Caki2 (cell line): ENCODE measurements at regions not wholly inside any gene's neighbourhood (a gene's known extent, or its start where the extent isn't known, plus 50 kb on each side); places are given as distances from the start of the nearest gene placed in this dataset.

Experiments
- DNase-seq: peaks from one replicate; pipeline ENCODE4 v3.0.0-alpha.2; 2015; ENCODE audit warnings: low read depth
- in situ Hi-C: cut with HindIII; loops from 2 replicates; pipeline ENCODE4 v1.10.0; 2016; ENCODE audit warnings: low sequenced_read_pairs, low pct_unique_long_range_greater_than_20kb, mixed read lengths

- DNase-seq, result no peak
These were observed 775.6 kb downstream of the VRK1 start for GRCh38 chr14:97572583-97573458.

GRCh38 chr14:97575677-97576076 lies 778.5 kb downstream of the VRK1 start:
- in situ Hi-C loops, result no loop called here

More at GRCh38 chr14:97572583-97573458, 775.6 kb downstream of the VRK1 start:
- in situ Hi-C loops, result no loop called here

GRCh38 chr14:97578982-97579548 lies 781.9 kb downstream of the VRK1 start:
- in situ Hi-C loops, result no loop called here
- no peak for DNase-seq

More at GRCh38 chr14:97575677-97576076, 778.5 kb downstream of the VRK1 start:
- no peak for DNase-seq

DNA sequence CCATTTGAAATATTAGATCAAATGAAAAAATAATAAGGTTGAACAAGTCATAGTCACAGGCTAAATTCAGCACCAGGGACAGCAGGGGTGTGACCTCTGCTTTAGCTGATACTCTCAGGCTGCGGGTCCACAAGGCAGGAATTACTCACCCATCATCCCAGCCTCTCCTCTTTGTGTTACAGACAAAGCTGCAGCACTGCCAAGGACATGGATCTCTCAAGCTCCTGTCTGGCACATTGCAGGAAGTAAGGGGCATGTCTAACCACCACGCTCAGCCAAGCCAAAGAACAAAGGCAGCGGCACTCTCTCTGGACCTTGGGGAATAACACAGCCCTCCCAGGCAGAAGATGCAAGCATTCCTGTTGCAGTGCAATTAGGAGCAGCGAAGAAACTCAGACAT lies 783.8 kb downstream of the VRK1 start:
- in situ Hi-C loops, result no loop called here
- peak; percentile 2 for DNase-seq

GRCh38 chr14:97582022-97582421 lies 784.8 kb downstream of the VRK1 start:
- in situ Hi-C loops, result no loop called here
- DNase-seq, result no peak

DNA sequence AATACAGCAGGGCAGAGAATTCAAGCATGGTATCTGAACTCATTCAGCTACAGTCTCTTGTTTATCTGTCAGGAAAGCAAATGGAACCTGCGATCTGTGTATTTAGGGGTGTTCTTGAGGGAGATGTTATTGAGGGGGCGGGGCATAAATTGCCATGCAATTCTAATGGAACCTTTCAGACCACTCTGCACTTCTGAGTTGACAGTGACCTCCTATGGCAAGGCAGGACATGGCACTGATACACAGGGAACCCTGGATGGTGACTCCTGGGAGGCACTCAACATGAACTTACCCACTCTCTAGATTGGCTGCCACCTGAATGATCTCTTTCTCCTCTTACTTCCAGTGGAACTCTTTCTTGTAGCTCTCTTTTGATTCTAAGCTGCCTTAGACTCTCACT lies 787.3 kb downstream of the VRK1 start:
- no peak for DNase-seq
- in situ Hi-C loops, result no loop called here

GRCh38 chr14:97592341-97592980 lies 795.3 kb downstream of the VRK1 start:
- in situ Hi-C loops, result no loop called here
- no peak for DNase-seq

DNA sequence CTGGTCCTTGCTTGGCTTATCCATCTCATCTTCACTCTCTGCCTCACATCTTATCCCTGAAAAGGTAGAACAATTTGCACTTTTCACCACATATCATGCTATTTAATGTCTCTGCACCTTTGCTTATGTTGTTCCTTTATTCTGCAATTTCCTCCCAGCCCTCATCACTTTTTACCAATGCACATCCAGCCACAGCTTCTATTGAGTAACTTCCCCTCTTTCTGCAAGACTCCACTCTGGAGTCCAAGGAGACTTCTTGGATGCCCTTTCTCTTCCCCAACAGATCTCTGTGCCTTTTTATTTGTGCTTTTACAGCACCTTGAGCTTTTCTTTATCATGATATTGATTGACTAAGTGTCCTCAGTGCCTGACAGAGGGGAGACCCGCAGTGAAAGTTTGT lies 797.1 kb downstream of the VRK1 start:
- in situ Hi-C loops, result no loop called here
- DNase-seq, result no peak

GRCh38 chr14:97602438-97603117 lies 805.4 kb downstream of the VRK1 start:
- in situ Hi-C loops, result no loop called here
- DNase-seq, result no peak

DNA sequence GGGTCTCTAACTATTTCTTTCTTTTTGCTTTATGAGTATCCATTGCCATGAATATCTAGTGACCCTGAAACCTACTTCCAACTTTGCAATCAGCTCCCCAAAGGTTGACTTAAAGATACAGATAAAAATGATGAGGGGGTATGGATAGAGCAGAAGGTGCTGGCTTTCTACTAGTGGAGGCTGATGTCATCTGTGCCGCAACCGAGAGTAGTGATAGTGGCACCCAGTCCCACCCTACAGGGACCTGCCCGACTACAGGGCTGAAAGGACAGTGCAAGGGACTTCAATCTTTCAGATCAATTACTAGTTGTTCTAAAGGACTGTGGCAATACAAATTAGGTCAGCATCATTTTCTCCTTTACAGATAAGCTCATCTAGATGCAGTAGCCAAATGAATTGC lies 806.0 kb downstream of the VRK1 start:
- in situ Hi-C loops, result no loop called here
- DNase-seq, result no peak

- in situ Hi-C loops, result no loop called here
- no peak for DNase-seq
These were observed 807.5 kb downstream of the VRK1 start for GRCh38 chr14:97604731-97605130.

DNA sequence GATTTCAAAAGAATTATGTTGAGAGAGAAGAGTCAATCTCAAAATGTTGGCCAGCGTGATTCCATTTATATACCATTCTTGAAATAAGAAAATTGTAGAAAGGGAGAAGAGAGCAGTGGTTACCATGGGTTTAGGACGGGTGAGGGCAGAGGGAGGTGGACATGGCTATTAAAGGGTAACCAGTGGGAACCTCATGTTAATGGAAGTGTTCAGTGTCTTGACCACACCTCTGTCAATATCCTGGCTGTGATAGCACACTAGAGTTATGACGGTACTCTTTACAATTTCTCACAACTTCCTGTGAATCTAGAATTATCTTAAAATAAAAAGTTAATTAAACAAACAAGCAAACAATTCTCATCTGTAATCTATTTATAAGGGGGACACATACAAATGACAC lies 821.2 kb downstream of the VRK1 start:
- DNase-seq, result no peak
- in situ Hi-C loops, result no loop called here

DNA sequence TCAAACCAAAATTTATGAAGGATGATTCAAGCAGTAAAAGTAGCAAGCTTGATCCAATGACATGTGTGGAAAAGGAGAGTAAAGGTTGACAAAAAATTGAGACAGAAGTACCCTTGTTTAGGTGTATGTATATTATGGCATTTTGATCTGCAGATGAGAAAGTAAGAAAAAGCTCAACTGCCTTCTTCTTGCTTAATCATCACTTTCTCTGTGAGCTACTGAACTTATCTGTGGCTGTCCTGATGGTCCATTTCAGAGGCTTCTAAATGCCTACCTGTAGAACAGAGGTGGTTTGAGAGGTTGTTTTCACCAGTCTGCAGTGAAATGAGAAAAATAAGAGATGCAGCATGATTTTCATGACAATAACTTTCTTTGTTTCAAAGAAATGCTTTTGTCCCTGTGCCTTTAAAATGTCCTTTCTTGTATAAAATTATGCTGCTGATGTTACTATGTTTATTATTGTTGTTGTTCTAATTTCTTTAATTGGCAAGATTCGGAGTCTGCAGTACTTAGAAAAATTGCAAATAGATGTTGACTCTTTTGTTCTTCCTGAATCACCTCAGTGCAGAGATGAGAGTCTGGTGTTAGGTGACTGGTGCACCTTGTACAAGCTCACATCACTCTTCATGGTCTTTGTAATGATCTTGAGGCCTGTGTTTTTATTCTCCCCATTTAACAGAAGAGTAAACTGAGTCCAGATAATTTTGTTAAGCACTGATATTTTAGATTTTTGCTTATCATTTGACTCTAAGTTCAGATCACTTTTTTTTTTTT lies 821.9 kb downstream of the VRK1 start:
- no peak for DNase-seq
- in situ Hi-C loops, result no loop called here

- in situ Hi-C loops, result no loop called here
- DNase-seq, result no peak
These were observed 822.9 kb downstream of the VRK1 start for GRCh38 chr14:97620066-97620465.

- in situ Hi-C loops, result no loop called here
- no peak for DNase-seq
These were observed 827.8 kb downstream of the VRK1 start for GRCh38 chr14:97624985-97625384.

DNA sequence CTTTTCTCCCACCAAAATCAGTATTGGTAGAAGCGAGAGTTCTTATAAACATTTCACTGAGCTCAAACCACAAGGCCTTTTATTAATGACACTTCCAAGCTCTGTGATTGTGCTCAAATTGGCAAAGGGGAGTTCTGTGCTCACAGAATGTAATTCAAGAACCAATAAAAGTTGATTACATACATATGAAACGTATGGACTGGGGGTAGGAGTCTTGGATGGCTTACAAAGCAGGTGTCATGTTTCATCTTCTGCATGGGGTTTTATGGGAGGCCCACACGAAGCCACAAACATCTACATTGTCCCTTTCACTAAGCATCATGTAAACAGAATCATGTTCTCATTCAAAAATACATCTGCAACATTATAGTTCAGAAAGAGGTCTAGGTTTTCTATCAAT lies 828.3 kb downstream of the VRK1 start:
- DNase-seq, result no peak
- in situ Hi-C loops, result no loop called here

DNA sequence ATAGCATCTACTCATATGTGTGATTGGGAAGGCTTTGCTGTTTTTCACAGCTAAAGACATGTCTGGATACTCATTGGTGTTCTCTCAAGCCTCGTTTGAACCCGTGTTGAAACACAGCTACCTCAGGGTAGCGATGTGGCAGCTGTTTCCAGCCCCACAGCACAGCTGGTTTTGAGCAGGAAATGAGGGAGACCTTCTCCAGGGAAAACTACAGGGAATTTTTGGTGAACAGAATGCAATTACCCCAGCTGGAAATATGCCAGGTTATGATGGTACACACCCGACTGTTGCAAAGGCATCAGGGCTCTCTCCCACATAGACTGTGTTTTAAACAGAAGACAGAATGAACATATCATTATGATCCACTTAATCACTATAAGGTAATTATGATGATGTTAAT lies 828.9 kb downstream of the VRK1 start:
- DNase-seq, result no peak
- in situ Hi-C loops, result no loop called here

DNA sequence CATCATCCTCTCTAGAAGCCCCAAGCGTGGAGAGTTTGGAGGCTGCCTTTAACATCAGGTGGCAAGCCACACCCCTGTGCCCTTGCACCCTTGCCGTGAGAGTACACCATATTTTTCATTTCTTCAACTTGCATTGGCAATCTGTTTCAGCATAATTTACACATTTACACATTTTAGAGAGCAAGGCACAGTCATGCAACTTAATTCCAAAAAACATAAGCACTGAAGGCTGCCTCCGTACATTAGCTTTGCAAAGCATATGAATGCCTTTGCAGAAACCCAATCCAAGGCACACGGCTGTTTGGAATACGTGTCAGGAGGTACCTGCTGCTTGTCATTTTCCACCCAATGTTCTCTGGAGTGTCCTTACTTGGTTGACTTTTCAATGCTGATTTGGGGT lies 833.1 kb downstream of the VRK1 start:
- in situ Hi-C loops, result no loop called here
- DNase-seq, result no peak
